EL (cell line): ENCODE measurements at regions not wholly inside any gene's neighbourhood (a gene's known extent, or its start where the extent isn't known, plus 50 kb on each side); places are given as distances from the start of the nearest gene placed in this dataset.

Experiments used
- DNase-seq: peaks from one replicate; pipeline ENCODE4 v3.0.0-alpha.2; 2016

- no peak for DNase-seq
Measured at GRCh38 chr9:28779243-28779642, 1206.0 kb upstream of the C9orf72 start.

- DNase-seq = no peak
Measured at GRCh38 chr9:28781481-28781880, 1208.2 kb upstream of the C9orf72 start.

DNA sequence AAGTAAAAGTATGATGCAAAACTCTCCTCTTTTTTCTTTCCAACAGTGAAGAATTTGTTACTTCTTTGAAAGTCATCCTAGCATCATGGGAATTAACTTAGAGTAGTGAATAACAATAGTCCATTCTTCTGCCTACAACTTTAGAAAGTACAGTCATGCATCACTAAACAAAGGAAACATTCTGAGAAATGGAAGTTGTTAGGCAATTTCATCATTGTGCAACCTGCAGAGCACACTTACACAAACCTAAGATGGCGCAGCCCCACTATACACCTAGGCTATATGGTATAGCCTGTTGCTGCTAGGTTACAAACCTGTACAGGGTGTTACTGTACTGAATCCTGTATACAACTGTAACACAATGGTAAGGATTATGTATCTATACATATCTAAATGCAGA lies 1209.3 kb upstream of the C9orf72 start:
- DNase-seq = no peak

DNA sequence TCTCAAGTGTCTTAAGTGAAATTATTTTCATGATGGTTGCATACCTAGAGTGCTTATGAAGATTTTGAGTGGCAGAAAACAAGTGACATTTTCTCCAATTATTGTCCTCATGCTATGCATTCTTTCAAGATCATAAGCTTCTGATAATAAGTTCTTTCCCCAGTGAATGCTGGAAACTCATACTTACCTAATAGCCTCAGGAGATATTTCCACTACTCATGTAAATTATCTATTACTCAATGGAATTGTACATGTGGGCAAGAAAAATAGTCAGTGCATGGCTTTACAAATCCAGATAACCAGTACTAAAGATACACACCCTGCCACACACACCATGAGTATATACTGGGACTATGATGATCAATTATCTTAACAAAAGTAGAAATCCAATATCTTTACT lies 1219.4 kb upstream of the C9orf72 start:
- DNase-seq = no peak

GRCh38 chr9:28799876-28800275 lies 1226.6 kb upstream of the C9orf72 start:
- DNase-seq = no peak

- no peak for DNase-seq
Measured at GRCh38 chr9:28801144-28801799, 1228.0 kb upstream of the C9orf72 start.

DNA sequence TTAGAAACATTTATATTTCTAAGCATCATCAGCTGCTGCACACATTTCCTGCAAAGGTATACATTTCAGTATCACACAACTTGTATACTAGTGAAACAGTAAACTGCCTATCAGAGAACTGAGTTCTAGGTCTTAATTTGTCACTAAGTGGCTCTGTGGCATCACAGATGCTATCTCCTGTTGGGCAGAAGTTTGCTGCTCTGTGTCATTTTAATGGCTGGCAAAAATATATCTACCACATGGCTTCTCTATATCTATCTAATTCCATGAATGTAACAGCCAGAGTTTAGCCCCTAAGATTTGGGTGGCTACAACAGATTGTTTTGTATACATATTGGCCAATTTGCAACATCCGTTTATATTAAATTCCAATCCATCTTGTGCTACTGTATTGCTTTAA lies 1231.9 kb upstream of the C9orf72 start:
- no peak for DNase-seq

DNA sequence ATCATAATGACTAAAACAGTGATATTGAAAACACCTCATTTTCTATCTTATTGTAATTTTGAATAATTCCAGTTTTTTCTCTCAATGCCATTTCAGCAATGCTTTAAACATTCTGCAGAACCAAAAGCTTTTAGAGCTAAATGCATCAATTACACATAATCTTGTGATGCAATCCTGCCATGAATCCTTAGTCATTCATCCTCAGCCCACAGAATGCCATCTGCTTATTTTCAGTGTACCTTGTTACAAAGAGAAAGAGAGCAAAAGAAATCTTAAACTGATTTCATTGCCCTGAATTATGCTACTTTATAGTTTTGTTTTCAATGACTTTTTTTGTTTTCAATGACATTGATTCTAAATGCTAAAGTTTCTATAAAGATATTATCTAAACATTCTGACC lies 1234.8 kb upstream of the C9orf72 start:
- no peak for DNase-seq

DNA sequence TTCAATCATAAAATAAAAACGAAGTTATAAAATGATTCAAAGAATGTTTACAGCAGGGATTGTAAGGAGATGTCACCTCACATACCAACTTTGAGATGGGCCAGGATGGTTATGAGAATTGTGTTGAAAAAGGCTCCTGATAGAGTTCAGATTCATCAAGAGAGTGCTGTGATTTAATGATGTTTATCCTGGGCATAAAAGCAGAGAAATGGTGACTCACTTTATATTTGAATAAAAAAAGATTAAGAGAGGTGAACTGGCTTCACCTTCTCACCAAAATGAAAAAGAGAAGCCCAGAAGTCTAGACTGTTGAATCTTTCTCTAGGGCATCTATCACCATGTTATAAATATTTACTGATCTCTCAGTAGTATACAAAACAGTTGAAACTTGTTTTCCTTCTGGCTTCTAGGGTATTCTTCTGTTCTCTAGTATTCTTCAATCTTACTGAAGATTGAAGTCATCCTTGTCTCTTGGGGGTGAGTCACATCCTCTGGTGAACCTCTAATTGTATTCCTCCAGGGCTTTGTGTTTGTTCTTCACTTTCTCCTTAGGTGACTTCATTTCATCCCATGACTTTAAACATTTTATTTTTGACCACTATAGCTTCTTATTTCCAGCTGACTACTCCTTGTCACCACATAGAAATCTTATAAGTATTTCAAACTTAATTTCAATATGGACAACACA lies 1237.3 kb upstream of the C9orf72 start:
- DNase-seq = no peak

DNA sequence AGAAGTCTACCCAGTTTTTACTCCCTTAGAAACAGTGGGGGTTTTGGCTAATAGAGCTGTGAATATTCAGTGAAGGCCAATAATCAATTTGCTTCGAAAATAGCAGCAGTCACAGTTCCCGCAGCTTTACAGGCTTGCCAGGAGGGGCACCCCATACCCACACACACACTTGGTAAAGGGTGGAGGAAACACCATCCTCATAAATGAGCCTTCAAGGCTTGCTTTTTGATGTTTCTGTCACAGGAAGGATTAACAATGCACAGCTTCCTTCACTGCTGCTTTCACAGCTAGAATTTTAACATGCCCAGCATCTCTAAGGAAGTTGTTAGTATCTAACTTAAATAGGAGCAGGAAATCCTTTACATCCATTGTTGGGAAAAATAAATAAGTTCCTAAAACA lies 1247.5 kb upstream of the C9orf72 start:
- DNase-seq = no peak

- DNase-seq = no peak
Measured at GRCh38 chr9:28821240-28821639, 1248.0 kb upstream of the C9orf72 start.

DNA sequence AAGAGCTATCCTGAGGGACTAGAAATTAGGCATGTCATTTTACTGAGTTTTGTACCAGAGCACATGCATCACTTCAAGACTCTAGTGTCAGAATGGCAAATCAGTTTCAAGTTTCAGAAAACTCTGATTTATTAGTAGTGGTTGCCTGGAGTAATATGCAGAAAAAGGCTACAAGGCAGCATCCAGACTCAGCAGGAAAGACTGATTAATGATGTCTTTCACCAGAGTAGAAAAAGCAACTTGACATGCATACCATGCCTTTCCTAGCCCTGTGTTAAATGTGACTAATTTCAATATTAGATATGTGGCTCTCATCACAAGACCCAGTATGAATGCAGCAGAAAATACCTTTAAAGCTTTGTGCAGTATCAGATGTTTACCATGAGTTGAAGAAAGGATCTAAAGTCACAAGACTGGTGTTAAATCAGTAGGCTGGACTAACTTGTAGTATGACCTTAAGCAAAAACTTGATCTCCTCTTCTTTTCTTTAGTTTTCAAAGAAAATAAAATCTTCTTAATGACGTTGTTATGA lies 1251.2 kb upstream of the C9orf72 start:
- DNase-seq = no peak

GRCh38 chr9:28832168-28832770 lies 1259.0 kb upstream of the C9orf72 start:
- no peak for DNase-seq

GRCh38 chr9:28834156-28834555 lies 1260.9 kb upstream of the C9orf72 start:
- DNase-seq = no peak

GRCh38 chr9:28839778-28840430 lies 1266.6 kb upstream of the C9orf72 start:
- no peak for DNase-seq

- DNase-seq = no peak
Measured at GRCh38 chr9:28841775-28842174, 1268.5 kb upstream of the C9orf72 start.

DNA sequence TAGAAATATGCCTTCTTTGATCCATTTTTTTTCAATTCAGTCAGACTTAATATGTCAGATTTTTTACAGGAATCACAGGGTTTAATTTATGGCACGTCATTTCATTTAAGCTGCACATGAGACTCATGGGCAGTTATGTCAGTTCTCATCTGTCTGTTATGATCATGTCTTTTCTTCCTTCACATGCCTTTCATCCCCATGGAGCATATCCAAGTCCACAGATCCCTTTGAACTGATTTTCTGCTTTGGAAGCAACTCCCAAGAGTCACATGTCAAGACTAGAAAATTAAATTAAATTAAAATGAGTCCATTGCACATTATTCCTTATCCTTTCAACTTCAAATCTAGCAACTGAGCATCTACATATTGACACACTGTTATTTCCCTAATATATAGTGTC lies 1274.0 kb upstream of the C9orf72 start:
- DNase-seq = no peak

- DNase-seq = no peak
Measured at GRCh38 chr9:28848671-28849070, 1275.4 kb upstream of the C9orf72 start.

GRCh38 chr9:28853477-28853876 lies 1280.2 kb upstream of the C9orf72 start:
- DNase-seq = no peak

DNA sequence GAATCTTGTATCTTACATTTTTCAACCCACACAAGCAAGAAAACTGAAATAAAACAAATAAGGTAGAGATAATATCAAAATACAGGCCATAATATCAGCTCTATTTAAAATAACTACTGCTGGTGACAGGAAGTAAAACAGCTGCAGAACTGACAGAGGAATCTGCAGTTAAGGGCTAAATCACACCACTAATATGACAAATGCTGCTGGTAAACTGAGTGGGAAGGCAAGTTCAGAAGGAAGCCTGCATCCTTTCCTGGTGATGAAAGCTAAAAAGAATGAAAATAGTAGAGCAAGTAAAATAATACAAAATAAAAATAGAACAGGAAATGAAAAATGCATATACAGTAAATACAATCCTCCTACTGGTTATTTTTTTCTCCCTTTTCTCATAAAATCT lies 1293.7 kb upstream of the C9orf72 start:
- no peak for DNase-seq

GRCh38 chr9:28868228-28868990 lies 1295.1 kb upstream of the C9orf72 start:
- no peak for DNase-seq

DNA sequence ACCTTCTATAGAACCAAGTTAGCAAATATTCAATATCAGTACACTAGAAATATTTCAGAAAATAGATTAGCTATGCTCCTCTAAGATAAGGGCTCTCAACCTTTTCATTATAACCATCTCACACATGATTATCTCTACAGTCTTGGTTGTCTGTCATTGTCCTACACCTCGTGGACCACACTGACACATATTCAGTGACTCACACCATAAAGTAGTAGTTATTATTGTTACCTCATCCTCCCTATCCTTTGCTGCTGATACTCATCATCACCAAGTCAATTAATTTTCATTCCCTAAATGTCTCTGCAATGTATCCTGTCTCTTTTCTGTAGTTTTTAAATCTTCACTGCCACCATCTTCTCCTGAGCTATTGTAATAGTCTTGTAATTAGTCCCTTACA lies 1309.2 kb upstream of the C9orf72 start:
- no peak for DNase-seq

- no peak for DNase-seq
Measured at GRCh38 chr9:28883234-28883633, 1310.0 kb upstream of the C9orf72 start.
